ENCODE measurements at regions not wholly inside any gene's neighbourhood (a gene's known extent, or its start where the extent isn't known, plus 50 kb on each side); places are given as distances from the start of the nearest gene placed in this dataset.

DNA sequence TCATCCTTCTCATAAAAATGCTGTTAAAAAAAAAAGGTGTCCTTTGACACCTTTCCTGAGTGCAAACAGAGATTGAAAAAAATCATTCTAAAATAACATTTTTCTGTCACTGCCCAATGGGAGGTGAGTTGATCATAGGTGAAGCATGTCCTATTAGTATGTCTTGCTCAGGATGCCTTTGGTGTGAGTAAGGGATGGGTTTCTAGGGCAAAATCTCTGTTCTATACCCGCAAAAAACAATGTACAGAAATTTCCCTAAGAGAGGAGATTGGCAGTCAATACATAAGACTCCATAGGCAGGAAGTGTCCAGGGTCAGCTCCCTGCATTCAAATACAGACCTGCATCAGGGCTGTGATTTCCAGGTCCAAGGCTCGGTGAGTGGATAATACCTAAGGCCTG, 195.2 kb downstream of the DAD1 start:
- H4K8ac ChIP-seq (ENCODE audit: extremely low read depth, insufficient read depth, low read length), result no peak overlapping the region
- H3K36me3 ChIP-seq (ENCODE audit: control insufficient read depth in 2 of 4, insufficient read depth in 4 of 4, low read length in 3 of 4), result no peaks in the 10 kb centered on the region
- H2BK12ac ChIP-seq (ENCODE audit: low read depth, low read length), result no peak overlapping the region
- no peak overlapping the region for H2AFZ ChIP-seq (ENCODE audit: low read length)
- H3K79me1 ChIP-seq (ENCODE audit: low read depth, low read length), result no peaks in the 10 kb centered on the region
- H3K4me3 ChIP-seq (ENCODE audit: extremely low read depth in 1 of 4, insufficient read depth in 2 of 4, low read depth in 3 of 4, low read length in 4 of 4), result no peak overlapping the region
- no peak overlapping the region for H3K14ac ChIP-seq (ENCODE audit: insufficient read length)
- no peak overlapping the region for H3K23ac ChIP-seq (ENCODE audit: insufficient read length)
- no peak overlapping the region for H4K5ac ChIP-seq (ENCODE audit: insufficient read length, low read depth, low read length)
- no peaks in the 10 kb centered on the region for H3K9me3 ChIP-seq (ENCODE audit: insufficient read depth in 2 of 2, low read depth in 1 of 2, low read length in 1 of 2)
- no peak overlapping the region for H2BK120ac ChIP-seq (replicated peaks; ENCODE audit: low read depth, low read length)
- no peak overlapping the region for H3K9ac ChIP-seq (replicated peaks in 1 of 4; ENCODE audit: extremely low read depth in 1 of 4, low read depth in 3 of 4, low read length in 3 of 4)
- no peak overlapping the region for H3K56ac ChIP-seq (replicated peaks; ENCODE audit: insufficient read length, low read depth, low read length)
- 78% methylated on average over 2 of the region's 2 CpGs; no CpG with 5 or more reads in 1 of the 2 experiments for WGBS, 2 experiments (ENCODE audit: extremely low coverage in 1 of 2, insufficient coverage in 1 of 2, insufficient read length in 1 of 2, insufficient replicate concordance in 2 of 2, low coverage in 1 of 2, low lambda C conversion rate in 2 of 2, missing lambda C conversion rate in 1 of 2)
- DNase-seq (ENCODE audit: low read depth in 1 of 2, low spot score in 2 of 2) (no peak), FAIRE-seq (no peak)
- POLR2A ChIA-PET (ENCODE audit: partially characterized antibody), result no interaction called here
- H4K91ac ChIP-seq (replicated peaks; ENCODE audit: insufficient read length, low read length), result no peak overlapping the region
- H3K4me1 ChIP-seq (replicated peaks in 1 of 4; ENCODE audit: control insufficient read depth in 3 of 4, insufficient read depth in 4 of 4, low read length in 3 of 4), result no peaks in the 10 kb centered on the region
- H2AK5ac ChIP-seq (ENCODE audit: low read depth, low read length), result no peak overlapping the region
- H2BK15ac ChIP-seq (ENCODE audit: low read length), result no peak overlapping the region
- no peaks in the 10 kb centered on the region for H4K20me1 ChIP-seq (replicated peaks in 1 of 2; ENCODE audit: control insufficient read depth in 1 of 2, insufficient read depth in 2 of 2, low read length in 2 of 2)
- no peak overlapping the region for H2BK20ac ChIP-seq (ENCODE audit: low read length)
- H2BK5ac ChIP-seq (ENCODE audit: low read depth, low read length), result no peak overlapping the region
- CTCF ChIA-PET (ENCODE audit: partially characterized antibody), result interaction anchor here (0.6 to 6.5 kb wide), 5 partner anchors 20 to 293 kb away, joined by 3 to 142 read pairs (median 8); no protein-coding TSS in a partner anchor
- H3K27ac ChIP-seq (ENCODE audit: low read depth, low read length), result no peak overlapping the region
- no peak overlapping the region for H3K18ac ChIP-seq (ENCODE audit: extremely low read depth, low read length)
- H3K4me2 ChIP-seq (ENCODE audit: insufficient read depth in 1 of 2, low read depth in 2 of 2, low read length in 2 of 2), result no peak overlapping the region
- no peak overlapping the region for H3K4ac ChIP-seq (replicated peaks; ENCODE audit: insufficient read length, low read depth, low read length)
- no peaks in the 10 kb centered on the region for H3K79me2 ChIP-seq (ENCODE audit: control insufficient read depth in 1 of 2, insufficient read depth in 2 of 2, low read length in 2 of 2)
- no peaks in the 10 kb centered on the region for H3K27me3 ChIP-seq (replicated peaks in 1 of 4; ENCODE audit: control insufficient read depth in 3 of 4, extremely low read depth in 1 of 4, insufficient read depth in 3 of 4, low read length in 3 of 4)
- no peaks in the 10 kb centered on the region for H3K23me2 ChIP-seq (ENCODE audit: low read depth, low read length)
- TF ChIP-seq, protein P1, sequence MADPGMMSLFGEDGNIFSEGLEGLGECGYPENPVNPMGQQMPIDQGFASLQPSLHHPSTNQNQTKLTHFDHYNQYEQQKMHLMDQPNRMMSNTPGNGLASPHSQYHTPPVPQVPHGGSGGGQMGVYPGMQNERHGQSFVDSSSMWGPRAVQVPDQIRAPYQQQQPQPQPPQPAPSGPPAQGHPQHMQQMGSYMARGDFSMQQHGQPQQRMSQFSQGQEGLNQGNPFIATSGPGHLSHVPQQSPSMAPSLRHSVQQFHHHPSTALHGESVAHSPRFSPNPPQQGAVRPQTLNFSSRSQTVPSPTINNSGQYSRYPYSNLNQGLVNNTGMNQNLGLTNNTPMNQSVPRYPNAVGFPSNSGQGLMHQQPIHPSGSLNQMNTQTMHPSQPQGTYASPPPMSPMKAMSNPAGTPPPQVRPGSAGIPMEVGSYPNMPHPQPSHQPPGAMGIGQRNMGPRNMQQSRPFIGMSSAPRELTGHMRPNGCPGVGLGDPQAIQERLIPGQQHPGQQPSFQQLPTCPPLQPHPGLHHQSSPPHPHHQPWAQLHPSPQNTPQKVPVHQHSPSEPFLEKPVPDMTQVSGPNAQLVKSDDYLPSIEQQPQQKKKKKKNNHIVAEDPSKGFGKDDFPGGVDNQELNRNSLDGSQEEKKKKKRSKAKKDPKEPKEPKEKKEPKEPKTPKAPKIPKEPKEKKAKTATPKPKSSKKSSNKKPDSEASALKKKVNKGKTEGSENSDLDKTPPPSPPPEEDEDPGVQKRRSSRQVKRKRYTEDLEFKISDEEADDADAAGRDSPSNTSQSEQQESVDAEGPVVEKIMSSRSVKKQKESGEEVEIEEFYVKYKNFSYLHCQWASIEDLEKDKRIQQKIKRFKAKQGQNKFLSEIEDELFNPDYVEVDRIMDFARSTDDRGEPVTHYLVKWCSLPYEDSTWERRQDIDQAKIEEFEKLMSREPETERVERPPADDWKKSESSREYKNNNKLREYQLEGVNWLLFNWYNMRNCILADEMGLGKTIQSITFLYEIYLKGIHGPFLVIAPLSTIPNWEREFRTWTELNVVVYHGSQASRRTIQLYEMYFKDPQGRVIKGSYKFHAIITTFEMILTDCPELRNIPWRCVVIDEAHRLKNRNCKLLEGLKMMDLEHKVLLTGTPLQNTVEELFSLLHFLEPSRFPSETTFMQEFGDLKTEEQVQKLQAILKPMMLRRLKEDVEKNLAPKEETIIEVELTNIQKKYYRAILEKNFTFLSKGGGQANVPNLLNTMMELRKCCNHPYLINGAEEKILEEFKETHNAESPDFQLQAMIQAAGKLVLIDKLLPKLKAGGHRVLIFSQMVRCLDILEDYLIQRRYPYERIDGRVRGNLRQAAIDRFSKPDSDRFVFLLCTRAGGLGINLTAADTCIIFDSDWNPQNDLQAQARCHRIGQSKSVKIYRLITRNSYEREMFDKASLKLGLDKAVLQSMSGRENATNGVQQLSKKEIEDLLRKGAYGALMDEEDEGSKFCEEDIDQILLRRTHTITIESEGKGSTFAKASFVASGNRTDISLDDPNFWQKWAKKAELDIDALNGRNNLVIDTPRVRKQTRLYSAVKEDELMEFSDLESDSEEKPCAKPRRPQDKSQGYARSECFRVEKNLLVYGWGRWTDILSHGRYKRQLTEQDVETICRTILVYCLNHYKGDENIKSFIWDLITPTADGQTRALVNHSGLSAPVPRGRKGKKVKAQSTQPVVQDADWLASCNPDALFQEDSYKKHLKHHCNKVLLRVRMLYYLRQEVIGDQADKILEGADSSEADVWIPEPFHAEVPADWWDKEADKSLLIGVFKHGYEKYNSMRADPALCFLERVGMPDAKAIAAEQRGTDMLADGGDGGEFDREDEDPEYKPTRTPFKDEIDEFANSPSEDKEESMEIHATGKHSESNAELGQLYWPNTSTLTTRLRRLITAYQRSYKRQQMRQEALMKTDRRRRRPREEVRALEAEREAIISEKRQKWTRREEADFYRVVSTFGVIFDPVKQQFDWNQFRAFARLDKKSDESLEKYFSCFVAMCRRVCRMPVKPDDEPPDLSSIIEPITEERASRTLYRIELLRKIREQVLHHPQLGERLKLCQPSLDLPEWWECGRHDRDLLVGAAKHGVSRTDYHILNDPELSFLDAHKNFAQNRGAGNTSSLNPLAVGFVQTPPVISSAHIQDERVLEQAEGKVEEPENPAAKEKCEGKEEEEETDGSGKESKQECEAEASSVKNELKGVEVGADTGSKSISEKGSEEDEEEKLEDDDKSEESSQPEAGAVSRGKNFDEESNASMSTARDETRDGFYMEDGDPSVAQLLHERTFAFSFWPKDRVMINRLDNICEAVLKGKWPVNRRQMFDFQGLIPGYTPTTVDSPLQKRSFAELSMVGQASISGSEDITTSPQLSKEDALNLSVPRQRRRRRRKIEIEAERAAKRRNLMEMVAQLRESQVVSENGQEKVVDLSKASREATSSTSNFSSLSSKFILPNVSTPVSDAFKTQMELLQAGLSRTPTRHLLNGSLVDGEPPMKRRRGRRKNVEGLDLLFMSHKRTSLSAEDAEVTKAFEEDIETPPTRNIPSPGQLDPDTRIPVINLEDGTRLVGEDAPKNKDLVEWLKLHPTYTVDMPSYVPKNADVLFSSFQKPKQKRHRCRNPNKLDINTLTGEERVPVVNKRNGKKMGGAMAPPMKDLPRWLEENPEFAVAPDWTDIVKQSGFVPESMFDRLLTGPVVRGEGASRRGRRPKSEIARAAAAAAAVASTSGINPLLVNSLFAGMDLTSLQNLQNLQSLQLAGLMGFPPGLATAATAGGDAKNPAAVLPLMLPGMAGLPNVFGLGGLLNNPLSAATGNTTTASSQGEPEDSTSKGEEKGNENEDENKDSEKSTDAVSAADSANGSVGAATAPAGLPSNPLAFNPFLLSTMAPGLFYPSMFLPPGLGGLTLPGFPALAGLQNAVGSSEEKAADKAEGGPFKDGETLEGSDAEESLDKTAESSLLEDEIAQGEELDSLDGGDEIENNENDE (IDR thresholded peaks at IDR 0.05; ENCODE audit: insufficient replicate concordance, low read length), result no peak
